ENCODE measurements at regions not wholly inside any gene's neighbourhood (a gene's known extent, or its start where the extent isn't known, plus 50 kb on each side); places are given as distances from the start of the nearest gene placed in this dataset.

DNA sequence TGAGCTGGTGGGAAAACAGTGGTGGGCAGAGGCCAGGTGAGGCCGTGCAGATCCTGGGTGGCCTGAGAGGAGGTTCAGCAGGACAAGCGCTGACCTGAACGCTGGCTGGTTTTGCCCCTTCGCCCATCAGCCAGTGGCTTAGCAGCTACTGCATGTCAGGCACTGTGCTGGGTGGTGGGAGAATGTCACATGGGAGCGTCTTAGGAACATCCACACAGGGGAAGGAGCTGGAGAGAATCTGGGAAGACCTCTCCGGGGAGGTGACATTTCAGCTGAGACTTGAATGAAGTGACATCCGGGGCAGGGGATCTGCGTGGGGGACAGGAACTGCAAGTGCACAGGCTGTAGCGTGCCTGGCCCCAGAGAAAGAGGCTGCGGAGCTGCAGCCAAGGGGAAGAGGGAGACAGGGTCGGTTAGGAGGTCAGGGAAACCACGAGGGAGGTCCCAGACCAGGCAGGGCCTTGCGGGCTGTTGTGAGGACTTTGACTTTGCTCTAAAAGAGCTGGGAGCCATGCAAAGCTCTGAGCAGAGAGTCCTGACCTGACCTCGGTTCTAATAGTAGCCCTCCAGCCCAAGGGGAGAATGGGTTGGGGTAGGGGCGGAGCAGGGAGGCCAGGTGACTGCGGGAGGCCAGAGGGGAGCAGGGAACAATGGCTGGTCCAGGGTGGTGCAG, 156.8 kb upstream of the PTPN1 start:
- TF ChIP-seq POLR2AphosphoS5 (IDR thresholded peaks at IDR 0.05; ENCODE audit: insufficient read depth, low read depth, low read length) (no peak), CTCF (IDR thresholded peaks at IDR 0.05; ENCODE audit: extremely low read depth in 1 of 2, insufficient read depth in 1 of 2, low read depth in 1 of 2, low read length in 2 of 2) (no peak), EZH2 (IDR thresholded peaks at IDR 0.05; ENCODE audit: borderline replicate concordance, low read depth, low read length, severe bottlenecking) (no peak), JUN (IDR thresholded peaks at IDR 0.05; ENCODE audit: borderline replicate concordance, insufficient read depth, insufficient read length, low read depth) (no peak), GATA2 (IDR thresholded peaks at IDR 0.05; ENCODE audit: insufficient read depth, insufficient read length, low read depth, low read length) (no peak), MAX (IDR thresholded peaks at IDR 0.05; ENCODE audit: insufficient read depth, insufficient read length) (no peak), FOS (IDR thresholded peaks at IDR 0.05; ENCODE audit: borderline replicate concordance, insufficient read depth, low read length) (no peak), POLR2A (IDR thresholded peaks at IDR 0.05; ENCODE audit: low read depth, low read length) (no peak), MYC (IDR thresholded peaks at IDR 0.05; ENCODE audit: low read depth, low read length) (no peak)

Measured in endothelial cell of umbilical vein (primary cell).